ENCODE measurements at regions not wholly inside any gene's neighbourhood (a gene's known extent, or its start where the extent isn't known, plus 50 kb on each side); places are given as distances from the start of the nearest gene placed in this dataset.

DNA sequence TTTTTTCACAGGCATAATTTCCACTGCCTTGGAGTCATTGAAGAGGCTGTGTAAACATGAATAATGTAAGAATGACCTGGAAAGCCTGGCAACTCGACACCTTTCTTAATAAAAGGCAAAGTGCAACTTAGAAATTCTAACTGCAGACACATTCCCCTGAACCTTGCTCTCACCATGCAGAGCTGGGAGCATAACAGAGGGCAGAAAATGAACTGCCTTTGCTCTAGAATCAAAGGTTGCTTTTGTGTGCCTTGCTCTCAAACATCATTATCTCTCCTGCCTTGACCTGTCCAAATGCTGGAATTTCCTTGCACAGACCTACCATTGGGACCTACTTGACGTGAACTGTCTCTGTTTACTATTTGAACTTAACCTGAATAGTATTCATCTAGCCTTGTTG is 462.0 kb upstream of the ZNF462 start:
- DNase-seq (ENCODE audit: low read depth in 1 of 2, low spot score in 2 of 2) = no peak

DNA sequence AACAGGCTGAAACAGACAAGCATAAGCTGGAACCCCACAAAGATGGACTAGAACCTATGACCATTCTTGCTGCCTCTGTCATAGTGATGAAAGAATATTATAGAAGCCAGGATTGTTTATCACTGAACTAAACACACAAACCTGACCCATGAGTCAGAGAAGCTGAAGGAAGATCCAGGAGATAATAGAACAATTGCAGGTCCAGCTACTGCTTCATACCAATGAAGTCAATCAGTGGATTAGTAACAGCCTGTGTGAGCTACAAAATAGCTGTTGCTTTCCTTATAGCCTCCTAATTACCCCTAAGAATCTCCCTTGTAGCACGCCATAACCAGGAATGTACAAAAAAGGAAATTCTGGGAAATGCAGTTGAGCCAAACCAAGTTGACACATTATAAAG is 459.9 kb upstream of the ZNF462 start:
- H3K4me3 ChIP-seq = no peak overlapping the region
- peaks cover 31% of the 10 kb centered on the region for H3K4me1 ChIP-seq (replicated peaks)
- no peaks in the 10 kb centered on the region for H3K27me3 ChIP-seq (replicated peaks)
- H3K9me3 ChIP-seq (replicated peaks) = no peaks in the 10 kb centered on the region
- peak; percentile 54 to 85 for DNase-seq (ENCODE audit: low read depth in 1 of 2, low spot score in 2 of 2)
- peak overlapping the region; percentile 74 for H3K27ac ChIP-seq
- H3K36me3 ChIP-seq = no peaks in the 10 kb centered on the region

More for the DNA sequence above, 462.0 kb upstream of the ZNF462 start:
- Histone ChIP-seq H3K27me3 (replicated peaks) (no peaks in the 10 kb centered on the region), H3K36me3 (no peaks in the 10 kb centered on the region), H3K4me1 (replicated peaks) (peaks cover 24% of the 10 kb centered on the region), H3K4me3 (no peak overlapping the region), H3K9me3 (replicated peaks) (no peaks in the 10 kb centered on the region), H3K27ac (no peak overlapping the region)

DNA sequence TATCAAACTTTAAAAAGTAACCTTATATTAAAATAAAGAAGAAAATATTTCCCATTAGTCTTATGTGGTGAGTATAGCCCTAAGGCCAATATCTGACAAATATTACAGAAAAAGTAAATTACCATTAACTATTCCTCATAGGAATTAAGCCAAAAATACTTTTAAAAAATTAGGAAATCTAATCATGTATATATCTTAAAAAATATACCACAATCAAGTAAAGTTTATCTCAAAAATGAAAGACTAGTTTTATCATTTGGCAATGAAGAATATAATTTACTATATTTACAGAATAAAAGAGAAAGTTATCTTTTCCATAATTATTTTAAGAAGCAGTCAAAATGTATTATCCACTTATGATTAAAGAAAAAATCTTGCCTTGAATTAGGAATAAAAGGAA is 458.8 kb upstream of the ZNF462 start:
- no peaks in the 10 kb centered on the region for H3K36me3 ChIP-seq
- peak overlapping the region; percentile 74 for H3K27ac ChIP-seq
- DNase-seq (ENCODE audit: low read depth in 1 of 2, low spot score in 2 of 2) = no peak
- peaks cover 31% of the 10 kb centered on the region for H3K4me1 ChIP-seq (replicated peaks)
- no peaks in the 10 kb centered on the region for H3K27me3 ChIP-seq (replicated peaks)
- no peak overlapping the region for H3K4me3 ChIP-seq
- H3K9me3 ChIP-seq (replicated peaks) = no peaks in the 10 kb centered on the region

- no peaks in the 10 kb centered on the region for H3K9me3 ChIP-seq (replicated peaks)
Observed at GRCh38 chr9:106405871-106406435, 457.0 kb upstream of the ZNF462 start.

DNA sequence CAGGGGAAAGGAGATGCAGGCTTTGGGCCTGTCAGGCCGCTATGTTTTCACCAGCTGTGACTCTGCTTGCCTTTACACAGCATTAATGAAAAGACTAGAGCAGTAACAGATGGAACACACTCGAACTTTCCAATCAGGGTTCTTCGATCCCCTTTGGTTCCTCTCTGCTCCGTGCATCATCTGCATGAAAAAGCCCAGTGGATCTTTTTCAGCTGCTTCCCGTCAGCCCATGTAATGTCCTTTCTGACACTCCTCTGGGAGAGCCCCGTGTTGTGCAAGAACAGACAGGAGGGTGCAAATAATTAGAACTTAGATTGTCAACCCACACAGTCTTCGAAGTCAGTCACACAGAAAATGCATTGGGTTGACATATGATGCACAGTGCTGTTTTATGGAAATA is 448.9 kb upstream of the ZNF462 start:
- H3K27me3 ChIP-seq (replicated peaks) = no peaks in the 10 kb centered on the region
- H3K36me3 ChIP-seq = no peaks in the 10 kb centered on the region
- no peak for DNase-seq (ENCODE audit: low read depth in 1 of 2, low spot score in 2 of 2)
- H3K27ac ChIP-seq = no peak overlapping the region
- H3K4me1 ChIP-seq (replicated peaks) = 0 out of 2 replicates have a peak, but pooled peaks cover 4% of the 10 kb centered on the region
- H3K4me3 ChIP-seq = no peak overlapping the region
- H3K9me3 ChIP-seq (replicated peaks) = no peaks in the 10 kb centered on the region

More at GRCh38 chr9:106405871-106406435, 457.0 kb upstream of the ZNF462 start:
- H3K4me1 ChIP-seq (replicated peaks) = peaks cover 31% of the 10 kb centered on the region
- H3K27ac ChIP-seq = peak overlapping the region; percentile 79
- no peaks in the 10 kb centered on the region for H3K36me3 ChIP-seq
- peak in 1 of 2 experiments; percentile 48 for DNase-seq (ENCODE audit: low read depth in 1 of 2, low spot score in 2 of 2)
- no peaks in the 10 kb centered on the region for H3K27me3 ChIP-seq (replicated peaks)
- H3K4me3 ChIP-seq = no peak overlapping the region

- H3K36me3 ChIP-seq = no peaks in the 10 kb centered on the region
- peaks cover 28% of the 10 kb centered on the region for H3K4me1 ChIP-seq (replicated peaks)
- H3K27me3 ChIP-seq (replicated peaks) = no peaks in the 10 kb centered on the region
- no peak overlapping the region for H3K4me3 ChIP-seq
- no peaks in the 10 kb centered on the region for H3K9me3 ChIP-seq (replicated peaks)
- H3K27ac ChIP-seq = no peak overlapping the region
- DNase-seq (ENCODE audit: low read depth in 1 of 2, low spot score in 2 of 2) = no peak
Observed at GRCh38 chr9:106417685-106418084, 445.3 kb upstream of the ZNF462 start.

DNA sequence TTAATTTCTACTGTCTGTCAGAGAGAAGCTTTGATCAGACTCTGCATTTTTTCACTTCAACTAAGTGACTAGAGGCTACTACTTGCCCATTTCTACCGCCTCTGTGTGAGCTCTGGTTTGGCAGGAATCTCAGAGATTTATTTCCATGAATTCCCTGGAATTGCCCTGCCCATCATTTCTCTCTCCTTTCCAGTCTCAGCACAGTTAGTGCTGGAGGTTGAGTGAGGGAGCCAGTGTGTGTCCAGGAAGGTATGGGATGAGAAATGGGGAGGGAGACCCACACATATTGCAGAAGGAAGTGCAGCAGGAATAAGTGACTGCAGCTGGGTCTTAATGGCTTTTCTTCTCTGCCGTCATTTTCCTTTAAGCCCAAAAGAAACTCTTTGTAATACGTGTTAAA is 443.1 kb upstream of the ZNF462 start:
- Histone ChIP-seq H3K36me3 (no peaks in the 10 kb centered on the region; the same call in 1 of the 2 replicates), H3K4me3 (no peak overlapping the region), H3K27me3 (replicated peaks) (no peaks in the 10 kb centered on the region), H3K27ac (0 out of 2 replicates have a peak overlapping the region, but pooled peaks have one; percentile 2), H3K4me1 (replicated peaks) (peaks cover 28% of the 10 kb centered on the region), H3K9me3 (replicated peaks) (no peaks in the 10 kb centered on the region)
- peak in 1 of 2 experiments; percentile 22 for DNase-seq (ENCODE audit: low read depth in 1 of 2, low spot score in 2 of 2)

DNA sequence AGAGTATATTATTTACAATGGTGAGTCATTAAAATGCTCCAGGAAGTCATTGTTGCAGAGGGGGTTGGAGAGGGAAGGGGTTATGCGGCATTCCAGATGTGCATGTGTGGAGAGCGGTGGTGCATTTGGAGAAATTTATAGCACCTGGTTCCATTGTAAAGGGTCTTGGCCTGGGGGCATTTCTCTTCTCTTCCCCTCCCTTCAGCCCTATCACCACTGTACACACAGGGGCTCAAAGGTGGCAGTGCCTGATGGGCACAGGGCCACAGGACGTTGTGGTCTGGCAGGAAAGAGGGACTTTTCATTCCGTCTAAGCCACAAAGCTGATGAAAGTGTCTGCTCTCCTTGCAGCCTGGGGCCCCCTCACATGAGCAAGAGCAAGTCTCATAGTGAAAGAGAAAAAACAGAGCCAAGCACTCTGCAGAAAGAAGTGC is 442.4 kb upstream of the ZNF462 start:
- Histone ChIP-seq H3K36me3 (no peaks in the 10 kb centered on the region; the same call in 1 of the 2 replicates), H3K4me3 (no peak overlapping the region), H3K4me1 (replicated peaks) (peaks cover 28% of the 10 kb centered on the region), H3K27me3 (replicated peaks) (no peaks in the 10 kb centered on the region), H3K9me3 (replicated peaks) (no peaks in the 10 kb centered on the region), H3K27ac (peak overlapping the region; percentile 52)
- DNase-seq (ENCODE audit: low read depth in 1 of 2, low spot score in 2 of 2) = peak; percentile 55 to 84

DNA sequence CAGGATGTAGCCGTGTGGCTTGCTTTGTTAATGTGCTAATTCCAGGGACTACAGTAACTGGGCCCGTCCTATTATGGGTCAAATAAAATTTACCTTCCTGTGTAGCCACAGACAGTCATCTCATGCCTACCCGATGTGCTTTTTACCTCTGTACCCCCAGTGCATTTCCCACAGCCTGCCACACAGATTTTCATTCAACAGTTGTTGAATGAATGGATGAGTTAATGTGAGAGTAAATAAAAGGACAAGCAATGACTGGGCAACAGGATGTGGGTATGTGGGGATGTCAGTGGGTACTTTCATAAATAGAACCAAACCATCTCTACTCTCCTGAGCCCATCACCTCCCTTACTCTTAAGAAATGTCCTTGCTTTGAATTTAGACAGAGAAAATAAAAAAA is 441.2 kb upstream of the ZNF462 start:
- peak in 1 of 2 experiments; percentile 38 for DNase-seq (ENCODE audit: low read depth in 1 of 2, low spot score in 2 of 2)
- Histone ChIP-seq H3K27me3 (replicated peaks) (no peaks in the 10 kb centered on the region), H3K4me1 (replicated peaks) (peaks cover 28% of the 10 kb centered on the region), H3K4me3 (no peak overlapping the region), H3K27ac (peak overlapping the region; percentile 52), H3K9me3 (replicated peaks) (no peaks in the 10 kb centered on the region), H3K36me3 (no peaks in the 10 kb centered on the region; the same call in 1 of the 2 replicates)

GRCh38 chr9:106423575-106423974 is 439.4 kb upstream of the ZNF462 start:
- H3K4me1 ChIP-seq (replicated peaks) = peaks cover 28% of the 10 kb centered on the region
- H3K4me3 ChIP-seq = no peak overlapping the region
- no peak overlapping the region for H3K27ac ChIP-seq
- DNase-seq (ENCODE audit: low read depth in 1 of 2, low spot score in 2 of 2) = no peak
- H3K9me3 ChIP-seq (replicated peaks) = no peaks in the 10 kb centered on the region
- no peaks in the 10 kb centered on the region; the same call in 1 of the 2 replicates for H3K36me3 ChIP-seq
- no peaks in the 10 kb centered on the region for H3K27me3 ChIP-seq (replicated peaks)

DNA sequence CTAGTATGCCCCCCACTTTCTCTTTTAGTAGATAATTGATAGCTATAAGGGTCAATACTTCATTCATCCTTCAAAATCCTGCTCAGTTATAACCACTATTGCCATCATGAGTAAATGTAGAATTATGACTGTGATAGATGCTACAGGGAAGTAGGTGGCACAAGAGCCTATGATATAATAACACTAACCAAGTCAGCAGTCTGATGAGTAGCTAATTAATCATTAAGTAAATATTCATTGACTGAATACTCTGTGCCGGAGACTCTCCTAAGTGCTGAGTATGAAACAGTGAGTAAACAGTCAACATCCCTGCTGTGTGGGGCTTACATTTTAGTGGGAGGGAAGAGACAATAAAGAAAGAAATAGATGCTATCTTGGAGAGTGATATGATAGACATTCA is 430.3 kb upstream of the ZNF462 start:
- no peak overlapping the region for H3K27ac ChIP-seq
- no peaks in the 10 kb centered on the region for H3K9me3 ChIP-seq (replicated peaks)
- DNase-seq (ENCODE audit: low read depth in 1 of 2, low spot score in 2 of 2) = peak in 1 of 2 experiments; percentile 9
- H3K4me3 ChIP-seq = no peak overlapping the region
- no peaks in the 10 kb centered on the region for H3K27me3 ChIP-seq (replicated peaks)
- peaks cover 10% of the 10 kb centered on the region; the same call in 1 of the 2 replicates for H3K4me1 ChIP-seq (replicated peaks)
- no peaks in the 10 kb centered on the region for H3K36me3 ChIP-seq

DNA sequence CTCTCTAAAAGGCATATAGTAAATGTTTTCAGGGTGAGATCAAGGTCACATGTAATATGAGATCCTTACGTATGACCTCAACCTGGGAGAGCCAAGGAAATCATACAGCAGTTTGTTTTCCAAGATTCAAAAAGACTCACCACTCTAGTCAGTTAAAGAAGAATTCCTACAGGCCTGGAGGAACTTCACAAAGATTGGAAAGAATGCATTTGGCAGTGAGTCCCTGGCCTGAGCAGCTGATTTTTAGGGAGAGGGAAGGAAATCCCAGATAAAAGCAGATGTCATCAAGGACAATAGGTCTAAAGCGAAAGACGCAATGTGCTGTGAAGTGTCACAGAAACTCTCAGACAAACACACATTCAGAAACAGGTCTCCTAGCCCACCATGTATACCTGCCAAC is 424.0 kb upstream of the ZNF462 start:
- DNase-seq (ENCODE audit: low read depth in 1 of 2, low spot score in 2 of 2) = no peak
- Histone ChIP-seq H3K9me3 (replicated peaks) (no peaks in the 10 kb centered on the region; the same call in 1 of the 2 replicates), H3K36me3 (peaks cover 3% of the 10 kb centered on the region; the same call in 1 of the 2 replicates), H3K4me1 (replicated peaks) (peaks cover 4% of the 10 kb centered on the region; the same call in 1 of the 2 replicates), H3K27ac (no peak overlapping the region), H3K4me3 (no peak overlapping the region), H3K27me3 (replicated peaks) (no peaks in the 10 kb centered on the region)

DNA sequence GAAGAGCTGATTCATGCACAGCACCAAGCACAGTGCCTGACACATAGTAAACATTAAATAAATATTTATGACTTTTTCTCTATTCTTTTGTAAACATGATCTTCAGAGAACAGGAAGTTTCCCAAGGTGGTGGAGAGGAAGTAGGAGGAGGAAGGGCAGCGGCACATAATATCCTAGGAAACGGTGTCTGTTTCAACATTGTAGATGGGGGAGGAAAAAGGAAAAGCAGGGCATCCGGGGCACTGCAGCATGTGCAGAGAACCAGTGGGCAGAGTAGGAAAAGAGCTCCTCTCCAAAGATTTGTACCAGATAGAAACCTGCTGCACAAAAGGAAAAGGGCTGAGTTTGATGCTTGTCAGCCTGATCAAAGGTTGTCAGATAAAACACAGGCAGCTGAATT is 421.7 kb upstream of the ZNF462 start:
- Histone ChIP-seq H3K9me3 (replicated peaks) (no peaks in the 10 kb centered on the region; the same call in 1 of the 2 replicates), H3K4me3 (no peak overlapping the region), H3K36me3 (peaks cover 3% of the 10 kb centered on the region; the same call in 1 of the 2 replicates), H3K27me3 (replicated peaks) (no peaks in the 10 kb centered on the region), H3K27ac (no peak overlapping the region), H3K4me1 (replicated peaks) (peaks cover 4% of the 10 kb centered on the region; the same call in 1 of the 2 replicates)
- no peak for DNase-seq (ENCODE audit: low read depth in 1 of 2, low spot score in 2 of 2)

- Histone ChIP-seq H3K4me3 (no peak overlapping the region), H3K36me3 (peaks cover 3% of the 10 kb centered on the region; the same call in 1 of the 2 replicates), H3K4me1 (replicated peaks) (peaks cover 4% of the 10 kb centered on the region; the same call in 1 of the 2 replicates), H3K27ac (no peak overlapping the region), H3K9me3 (replicated peaks) (no peaks in the 10 kb centered on the region; the same call in 1 of the 2 replicates), H3K27me3 (replicated peaks) (no peaks in the 10 kb centered on the region)
- DNase-seq (ENCODE audit: low read depth in 1 of 2, low spot score in 2 of 2) = no peak
Observed at GRCh38 chr9:106443520-106443919, 419.4 kb upstream of the ZNF462 start.
